HG02610 (cell line): ENCODE measurements at regions not wholly inside any gene's neighbourhood (a gene's known extent, or its start where the extent isn't known, plus 50 kb on each side); places are given as distances from the start of the nearest gene placed in this dataset.
"Not testable (repeated sequence)": the region's sequence is repeated elsewhere in the genome, so short reads cannot be mapped to it uniquely, and the experiment has no call there.

Experiments used
- ATAC-seq: cut with Tn5 transposase; IDR thresholded peaks from one replicate; pipeline ENCODE4 v1.9.1; 2021; ENCODE audit warnings: mild to moderate bottlenecking, moderate library complexity; ENCODE audit not compliant: unreplicated experiment

- not testable (repeated sequence) for ATAC-seq
These were observed 136.6 kb upstream of the PELI1 start for GRCh38 chr2:64280812-64281211.

DNA sequence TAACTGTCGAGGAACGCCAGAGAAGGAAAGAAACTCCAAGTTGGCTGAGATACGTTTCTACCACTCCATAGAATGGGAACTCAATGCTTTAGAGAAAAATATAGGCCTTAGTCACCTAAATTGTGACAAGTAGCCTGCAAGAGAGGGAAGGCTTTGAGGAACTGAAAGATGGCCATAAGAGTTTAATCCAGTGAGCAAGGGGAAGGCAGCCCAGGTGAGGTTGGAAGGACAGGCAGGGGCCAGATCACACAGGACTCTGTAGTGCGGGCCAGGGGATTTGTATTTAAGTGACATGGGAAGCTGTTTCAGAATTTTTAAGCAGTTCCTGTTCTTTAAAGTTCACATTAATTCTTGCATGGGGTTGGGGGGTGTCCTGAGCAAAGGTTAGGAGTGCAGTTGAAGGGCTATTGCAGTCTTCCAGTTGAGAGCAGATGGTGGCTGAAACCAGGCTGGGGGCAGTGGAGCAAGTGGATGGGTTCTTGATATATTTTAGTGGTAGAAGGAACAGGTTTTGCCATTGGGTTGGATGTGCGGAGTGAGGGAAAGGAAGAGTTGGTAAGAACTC lies 138.9 kb upstream of the PELI1 start:
- peak; percentile 26 for ATAC-seq

DNA sequence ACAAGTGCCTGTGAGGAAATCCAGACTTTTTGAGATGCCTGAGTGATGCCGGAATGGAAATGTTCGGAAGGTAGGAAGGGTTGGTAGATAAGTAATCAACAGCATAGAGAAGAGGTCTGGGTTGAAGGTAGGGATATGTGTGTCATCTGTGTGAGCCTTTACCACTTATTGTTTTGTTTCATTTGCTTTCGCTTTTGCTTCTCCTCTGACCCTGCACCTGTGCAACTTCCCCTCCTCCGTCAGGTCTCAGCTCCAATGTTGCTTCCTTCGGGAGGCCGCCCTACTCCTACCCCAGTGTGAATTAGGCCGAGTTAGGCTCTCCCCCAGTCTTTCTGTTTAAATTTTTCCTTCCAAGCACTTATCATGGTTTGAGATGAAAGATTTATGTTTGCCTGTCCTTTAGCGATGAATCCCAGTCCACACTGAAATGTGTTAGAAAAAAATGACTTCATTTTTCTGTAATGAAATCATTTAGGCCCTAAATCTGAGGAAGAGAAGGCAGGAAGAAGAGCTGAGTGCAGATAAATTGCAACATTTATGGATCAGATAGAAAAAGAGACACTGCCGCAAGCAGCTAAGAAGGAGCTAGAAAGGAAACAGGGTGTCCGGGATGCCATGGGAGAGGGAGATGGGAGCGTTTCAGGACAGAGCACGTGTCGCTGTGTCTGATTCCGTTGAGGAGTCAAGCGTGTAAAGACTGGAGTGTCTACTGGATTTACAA lies 139.6 kb upstream of the PELI1 start:
- peak; percentile 98 for ATAC-seq

DNA sequence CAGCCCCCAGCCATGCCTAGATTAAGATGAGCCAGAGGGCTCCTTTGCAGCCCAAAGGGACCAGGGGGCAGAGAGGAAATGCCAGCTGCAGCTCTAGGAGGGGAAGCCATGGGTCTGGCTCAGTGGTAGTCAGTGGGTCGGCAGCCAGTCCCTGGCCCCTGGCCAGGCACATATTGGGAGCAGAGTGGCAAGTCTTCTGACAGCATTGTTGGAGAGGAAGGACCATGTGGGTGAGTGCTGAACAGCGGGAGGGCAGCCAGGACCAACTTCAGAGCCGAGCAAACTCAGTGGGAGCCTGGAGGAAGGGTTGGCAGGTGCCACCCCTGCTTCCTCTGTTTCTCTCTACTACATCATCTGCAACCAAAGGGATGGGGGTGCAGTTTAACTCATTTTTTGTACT lies 140.5 kb upstream of the PELI1 start:
- ATAC-seq: no peak

- ATAC-seq: no peak
These were observed 143.1 kb upstream of the PELI1 start for GRCh38 chr2:64287202-64287740.

- ATAC-seq: no peak
These were observed 144.3 kb upstream of the PELI1 start for GRCh38 chr2:64288321-64289193.

DNA sequence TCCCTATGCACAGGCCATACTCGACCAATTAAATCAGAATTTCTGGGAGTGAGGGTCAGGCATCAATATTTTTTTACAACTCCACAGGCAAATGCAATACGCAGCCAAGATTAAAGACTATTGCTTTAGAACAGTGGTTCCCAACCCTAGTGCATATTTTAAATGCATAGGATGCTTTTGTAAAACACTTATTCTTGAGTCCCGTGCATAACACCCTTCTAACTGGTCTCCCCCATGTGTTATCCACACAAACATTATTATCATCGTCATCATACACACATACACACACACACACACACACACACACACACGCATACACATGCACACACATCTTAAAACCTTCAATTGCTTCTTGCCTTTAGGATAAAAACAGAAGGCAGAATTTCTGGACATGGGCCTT lies 145.0 kb upstream of the PELI1 start:
- no peak for ATAC-seq

DNA sequence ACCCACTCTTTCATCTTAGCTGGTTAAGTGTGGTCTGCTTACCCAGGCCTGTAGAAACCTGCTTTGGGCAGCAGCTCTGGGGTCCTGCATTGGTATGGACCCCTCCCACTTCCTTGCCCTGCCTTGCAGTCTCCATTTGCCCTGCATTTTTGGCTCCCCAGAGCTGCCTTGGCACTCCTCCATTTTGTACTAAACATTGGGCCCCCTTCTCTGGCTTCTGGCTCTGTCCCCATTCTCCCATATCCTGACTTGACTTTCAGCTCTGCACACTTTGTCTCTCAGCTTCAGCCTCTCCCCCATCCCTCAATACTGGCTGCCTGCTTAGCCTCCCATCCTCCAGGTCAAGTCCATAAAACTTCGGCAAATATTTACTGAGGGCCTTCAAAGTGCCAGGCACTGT lies 145.5 kb upstream of the PELI1 start:
- ATAC-seq: no peak

- no peak for ATAC-seq
These were observed 147.0 kb upstream of the PELI1 start for GRCh38 chr2:64291181-64291580.

- peak; percentile 93 for ATAC-seq
These were observed 151.3 kb upstream of the PELI1 start for GRCh38 chr2:64295326-64296139.

- ATAC-seq: no peak
These were observed 151.9 kb upstream of the PELI1 start for GRCh38 chr2:64296140-64296480.

DNA sequence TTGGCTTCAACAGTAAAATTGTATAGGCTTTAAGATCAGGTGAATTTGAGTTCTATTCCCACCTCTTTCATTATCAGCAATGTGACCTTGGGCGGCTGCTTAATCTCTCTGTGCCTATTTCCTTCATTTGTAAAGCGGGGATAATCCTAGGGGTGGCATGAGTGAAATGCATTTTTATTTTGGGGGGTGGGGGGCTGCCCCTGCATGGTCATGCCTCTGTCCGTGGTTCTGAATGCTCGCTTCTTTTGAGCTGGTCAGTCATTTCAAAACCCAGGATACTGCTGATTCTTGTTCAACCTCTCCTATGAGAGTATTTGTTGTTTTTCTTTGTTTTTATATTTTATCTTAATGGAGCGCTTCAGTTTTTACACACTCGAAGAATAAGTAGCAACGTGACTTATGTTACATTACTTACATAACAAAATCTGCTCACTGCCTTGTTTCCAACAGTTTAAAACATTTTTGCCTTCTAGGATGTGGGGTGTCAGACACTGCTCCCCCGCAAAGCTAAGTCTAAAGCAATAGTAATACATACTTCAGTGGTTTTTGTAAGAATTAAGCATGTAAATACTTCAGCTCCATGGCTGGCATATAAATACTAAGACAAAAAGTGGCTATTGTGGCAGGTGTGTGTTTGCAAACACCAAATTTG lies 152.6 kb upstream of the PELI1 start:
- no peak for ATAC-seq

- ATAC-seq: no peak
These were observed 153.9 kb upstream of the PELI1 start for GRCh38 chr2:64298161-64298560.

- no peak for ATAC-seq
These were observed 153.9 kb upstream of the LGALSL start for GRCh38 chr2:64300066-64300465.

- ATAC-seq: no peak
These were observed 150.7 kb upstream of the LGALSL start for GRCh38 chr2:64303250-64303649.

- no peak for ATAC-seq
These were observed 146.5 kb upstream of the LGALSL start for GRCh38 chr2:64307421-64307820.

GRCh38 chr2:64311191-64311910 lies 142.6 kb upstream of the LGALSL start:
- ATAC-seq: no peak

- no peak for ATAC-seq
These were observed 141.9 kb upstream of the LGALSL start for GRCh38 chr2:64311948-64312621.
